Uterus (tissue), 3 donors: ENCODE measurements at regions not wholly inside any gene's neighbourhood (a gene's known extent, or its start where the extent isn't known, plus 50 kb on each side); places are given as distances from the start of the nearest gene placed in this dataset.

Experiments used
- DNase-seq, 2 donors: peaks; one replicate each; pipeline ENCODE4 v3.0.0-alpha.2; 2019 to 2020
- H3K27ac ChIP-seq, 2 donors: fragments of 200-600 bp; sonication (generic); 1 replicate in 1 of 2; 2 replicates in 1 of 2; pipeline ENCODE4 v1.5.1; 2016 to 2018
- H3K27me3 ChIP-seq, 2 donors: fragments of 200-600 bp; sonication (generic); one replicate each; pipeline ENCODE4 v1.5.1; 2018 to 2019; ENCODE audit warnings: control low read depth in 1 of 2
- H3K36me3 ChIP-seq, 2 donors: fragments of 200-600 bp; sonication (generic); one replicate each; pipeline ENCODE4 v1.5.1; 2019; ENCODE audit warnings: control low read depth in 1 of 2
- H3K4me1 ChIP-seq, 2 donors: fragments of 200-600 bp; sonication (generic); one replicate each; pipeline ENCODE4 v1.5.1; 2018 to 2019; ENCODE audit warnings: control low read depth in 1 of 2
- H3K4me3 ChIP-seq, 2 donors: fragments of 200-600 bp; sonication (generic); 1 replicate in 1 of 2; 2 replicates in 1 of 2; pipeline ENCODE4 v1.5.1; 2018 to 2019; ENCODE audit warnings: mild to moderate bottlenecking in 1 of 2
- H3K9me3 ChIP-seq, 2 donors: fragments of 200-600 bp; sonication (generic); one replicate each; pipeline ENCODE4 v1.5.1; 2019; ENCODE audit warnings: control low read depth in 1 of 2
- CTCF ChIP-seq, 4 experiments: fragments of 200-600 bp in 2 of 4; fragments of 450-650 bp in 2 of 4; sonication (generic) in 2 of 4; IDR thresholded peaks; one replicate each; pipeline ENCODE4 v1.5.1; 2016 to 2019; ENCODE audit warnings: antibody characterized with exemption in 4 of 4, mild to moderate bottlenecking in 2 of 4, moderate library complexity in 1 of 4
- POLR2A ChIP-seq, 2 donors: fragments of 450-650 bp; IDR thresholded peaks; one replicate each; pipeline ENCODE4 v1.6.1; 2016; ENCODE audit warnings: antibody characterized with exemption in 2 of 2, mild to moderate bottlenecking in 1 of 2, moderate library complexity in 1 of 2
- intact Hi-C: fragments of 100-400 bp; cut with DNase I; formaldehyde crosslinking; loops from one replicate; pipeline ENCODE4 v1.15.1; 2023; ENCODE audit warnings: low total_unique reads
- donor health status: DM: yes; HTN: yes; CAD: no.

- no peak overlapping the region for H3K4me3 ChIP-seq
- H3K4me1 ChIP-seq: no peaks in the 10 kb centered on the region
- H3K27ac ChIP-seq: no peak overlapping the region
- intact Hi-C loops: no loop called here
- no peaks in the 10 kb centered on the region for H3K36me3 ChIP-seq
- no peak for TF ChIP-seq CTCF (IDR thresholded peaks at IDR 0.05)
- TF ChIP-seq POLR2A (IDR thresholded peaks at IDR 0.05): no peak
- DNase-seq: no peak
- H3K9me3 ChIP-seq: no peaks in the 10 kb centered on the region
- H3K27me3 ChIP-seq: no peaks in the 10 kb centered on the region
Observed at GRCh38 chr6:147707524-147707923, 199.0 kb downstream of the SAMD5 start.

GRCh38 chr6:147708170-147708569 is 199.7 kb downstream of the SAMD5 start:
- H3K27me3 ChIP-seq: no peaks in the 10 kb centered on the region
- no peaks in the 10 kb centered on the region for H3K36me3 ChIP-seq
- no peaks in the 10 kb centered on the region for H3K4me1 ChIP-seq
- H3K9me3 ChIP-seq: no peaks in the 10 kb centered on the region
- DNase-seq: no peak
- H3K27ac ChIP-seq: no peak overlapping the region
- TF ChIP-seq CTCF (IDR thresholded peaks at IDR 0.05): no peak
- TF ChIP-seq POLR2A (IDR thresholded peaks at IDR 0.05): no peak
- no peak overlapping the region for H3K4me3 ChIP-seq
- intact Hi-C loops: no loop called here

GRCh38 chr6:147709396-147710272 is 201.1 kb downstream of the SAMD5 start:
- no peak for DNase-seq
- intact Hi-C loops: no loop called here
- no peak overlapping the region for H3K27ac ChIP-seq
- no peaks in the 10 kb centered on the region for H3K4me1 ChIP-seq
- no peaks in the 10 kb centered on the region for H3K9me3 ChIP-seq
- H3K4me3 ChIP-seq: no peak overlapping the region
- H3K36me3 ChIP-seq: no peaks in the 10 kb centered on the region
- no peaks in the 10 kb centered on the region for H3K27me3 ChIP-seq
- TF ChIP-seq CTCF (IDR thresholded peaks at IDR 0.05) (no peak), POLR2A (IDR thresholded peaks at IDR 0.05) (no peak)

- no peaks in the 10 kb centered on the region for H3K4me1 ChIP-seq
- no peak overlapping the region for H3K27ac ChIP-seq
- intact Hi-C loops: no loop called here
- no peaks in the 10 kb centered on the region for H3K27me3 ChIP-seq
- H3K9me3 ChIP-seq: no peaks in the 10 kb centered on the region
- TF ChIP-seq POLR2A (IDR thresholded peaks at IDR 0.05): no peak
- no peak for TF ChIP-seq CTCF (IDR thresholded peaks at IDR 0.05)
- no peak overlapping the region for H3K4me3 ChIP-seq
- DNase-seq: no peak
- H3K36me3 ChIP-seq: no peaks in the 10 kb centered on the region
Observed at GRCh38 chr6:147710890-147711289, 202.4 kb downstream of the SAMD5 start.

GRCh38 chr6:147711476-147711875 is 203.0 kb downstream of the SAMD5 start:
- Histone ChIP-seq H3K36me3 (no peaks in the 10 kb centered on the region), H3K4me3 (no peak overlapping the region), H3K4me1 (no peaks in the 10 kb centered on the region), H3K27me3 (no peaks in the 10 kb centered on the region), H3K27ac (no peak overlapping the region), H3K9me3 (no peaks in the 10 kb centered on the region)
- no peak for TF ChIP-seq POLR2A (IDR thresholded peaks at IDR 0.05)
- no peak for TF ChIP-seq CTCF (IDR thresholded peaks at IDR 0.05)
- intact Hi-C loops: no loop called here
- DNase-seq: no peak
